Ishikawa (cell line): ENCODE measurements at regions not wholly inside any gene's neighbourhood (a gene's known extent, or its start where the extent isn't known, plus 50 kb on each side); places are given as distances from the start of the nearest gene placed in this dataset.

Experiments
- CEBPB ChIP-seq: IDR thresholded peaks from 2 replicates; pipeline ENCODE4 v1.6.1; 2012
- EGR1 ChIP-seq: IDR thresholded peaks from 2 replicates; pipeline ENCODE4 v1.6.1; 2012
- EP300 ChIP-seq: IDR thresholded peaks from 2 replicates; pipeline ENCODE4 v1.6.1; 2012; ENCODE audit warnings: borderline replicate concordance
- MAX ChIP-seq: IDR thresholded peaks from 2 replicates; pipeline ENCODE4 v1.6.1; 2012
- RAD21 ChIP-seq: IDR thresholded peaks from 2 replicates; pipeline ENCODE4 v1.6.1; 2012; ENCODE audit warnings: low read depth
- REST ChIP-seq: IDR thresholded peaks from 2 replicates; pipeline ENCODE4 v1.6.1; 2012; ENCODE audit warnings: low read depth, mild to moderate bottlenecking
- TAF1 ChIP-seq: IDR thresholded peaks from 2 replicates; pipeline ENCODE4 v1.6.1; 2012; ENCODE audit warnings: low read depth, mild to moderate bottlenecking
- YY1 ChIP-seq: IDR thresholded peaks from 2 replicates; pipeline ENCODE4 v1.6.1; 2012; ENCODE audit warnings: low read depth
- ZBTB7A ChIP-seq: IDR thresholded peaks from 2 replicates; pipeline ENCODE4 v1.6.1; 2012; ENCODE audit warnings: low read depth

- TF ChIP-seq YY1, result no peak
- TF ChIP-seq EP300, result no peak
- TF ChIP-seq RAD21, result no peak
- TF ChIP-seq ZBTB7A, result no peak
- TF ChIP-seq MAX, result no peak
- no peak for TF ChIP-seq CEBPB
- no peak for TF ChIP-seq TAF1
- TF ChIP-seq EGR1, result no peak
- TF ChIP-seq REST, result no peak
These were observed 100.3 kb upstream of the RAP1B start for GRCh38 chr12:68510397-68510796.
